ENCODE measurements at regions not wholly inside any gene's neighbourhood (a gene's known extent, or its start where the extent isn't known, plus 50 kb on each side); places are given as distances from the start of the nearest gene placed in this dataset.

GRCh38 chr7:53776323-53776722 is 740.9 kb downstream of the POM121L12 start:
- TF ChIP-seq EZH2phosphoT487 (IDR thresholded peaks at IDR 0.05; ENCODE audit: insufficient read depth, low read depth) (no peak), EZH2 (IDR thresholded peaks at IDR 0.05; ENCODE audit: insufficient read depth, poor library complexity, severe bottlenecking) (no peak)
